AG04450 (cell line): ENCODE measurements at regions not wholly inside any gene's neighbourhood (a gene's known extent, or its start where the extent isn't known, plus 50 kb on each side); places are given as distances from the start of the nearest gene placed in this dataset.
A peak's percentile ranks its signal among the peaks of the same experiment; 100 is the strongest.

Experiments used
- CTCF ChIA-PET: fragments of 300-600, 350-600 bp; formaldehyde crosslinking; extraction: SDS; loops from one replicate; lab custom pipeline; 2022; ENCODE audit warnings: antibody characterized with exemption, inconsistent platforms; lab: Charles Lee
- POLR2A ChIA-PET: fragments of 350-600 bp; formaldehyde crosslinking; extraction: SDS; loops from one replicate; lab custom pipeline; 2021; ENCODE audit warnings: antibody characterized with exemption, inconsistent platforms; lab: Yijun Ruan, JAX
- DNase-seq: peaks from one replicate; pipeline ENCODE4 v3.0.0-alpha.2; 2011; ENCODE audit warnings: low read depth, low spot score
- H3K27ac ChIP-seq: one replicate; pipeline ENCODE4 v1.5.1; 2012; ENCODE audit warnings: low read depth, low read length, control low read depth
- H3K27me3 ChIP-seq: one replicate; pipeline ENCODE4 v1.6.0; 2012; ENCODE audit warnings: low read length; ENCODE audit not compliant: control insufficient read depth, insufficient read depth
- H3K4me3 ChIP-seq: 2 replicates; pipeline ENCODE4 v1.5.1; 2011; ENCODE audit warnings: mild to moderate bottlenecking, low read depth, low read length, control low read depth
- H3K9me3 ChIP-seq: 2 replicates; pipeline ENCODE4 v1.5.1; 2012; ENCODE audit warnings: low read length; ENCODE audit not compliant: control insufficient read depth, insufficient read depth
- CTCF ChIP-seq: IDR thresholded peaks from 2 replicates; pipeline ENCODE4 v1.5.1; 2011; ENCODE audit warnings: low read depth, low read length, control low read depth, inconsistent platforms

GRCh38 chr16:73371584-73372319 is 323.8 kb upstream of the ZFHX3 start:
- Histone ChIP-seq H3K27ac (no peak overlapping the region), H3K27me3 (peaks cover 4% of the 10 kb centered on the region), H3K4me3 (no peak overlapping the region), H3K9me3 (no peaks in the 10 kb centered on the region)
- DNase-seq = no peak
- ChIA-PET POLR2A (no interaction called here), CTCF (no interaction called here)
- TF ChIP-seq CTCF = no peak

- CTCF ChIA-PET = no interaction called here
- no peak for DNase-seq
Measured at GRCh38 chr16:73369851-73370250, 321.9 kb upstream of the ZFHX3 start.

GRCh38 chr16:73368715-73369114 is 320.8 kb upstream of the ZFHX3 start:
- POLR2A ChIA-PET = no interaction called here
- Histone ChIP-seq H3K9me3 (no peaks in the 10 kb centered on the region), H3K27me3 (peaks cover 4% of the 10 kb centered on the region), H3K27ac (no peak overlapping the region), H3K4me3 (no peak overlapping the region)
- no peak for TF ChIP-seq CTCF
- CTCF ChIA-PET = no interaction called here
- DNase-seq = no peak

More at GRCh38 chr16:73369851-73370250, 321.9 kb upstream of the ZFHX3 start:
- Histone ChIP-seq H3K9me3 (no peaks in the 10 kb centered on the region), H3K4me3 (no peak overlapping the region), H3K27me3 (peaks cover 4% of the 10 kb centered on the region), H3K27ac (no peak overlapping the region)
- POLR2A ChIA-PET = no interaction called here
- TF ChIP-seq CTCF = no peak

GRCh38 chr16:73365016-73365551 is 317.2 kb upstream of the ZFHX3 start:
- POLR2A ChIA-PET = no interaction called here
- CTCF ChIA-PET = no interaction called here
- H3K9me3 ChIP-seq = no peaks in the 10 kb centered on the region
- peaks cover 2% of the 10 kb centered on the region for H3K27me3 ChIP-seq
- no peak overlapping the region for H3K27ac ChIP-seq
- H3K4me3 ChIP-seq = no peak overlapping the region
- DNase-seq = peak; percentile 16
- no peak for TF ChIP-seq CTCF

- no peak overlapping the region for H3K4me3 ChIP-seq
- H3K27me3 ChIP-seq = no peaks in the 10 kb centered on the region
- DNase-seq = no peak
- no peaks in the 10 kb centered on the region for H3K9me3 ChIP-seq
- no peak overlapping the region for H3K27ac ChIP-seq
- TF ChIP-seq CTCF = no peak
- POLR2A ChIA-PET = no interaction called here
- CTCF ChIA-PET = no interaction called here
Measured at GRCh38 chr16:73364413-73364812, 316.5 kb upstream of the ZFHX3 start.
